ENCODE measurements at regions not wholly inside any gene's neighbourhood (a gene's known extent, or its start where the extent isn't known, plus 50 kb on each side); places are given as distances from the start of the nearest gene placed in this dataset.
A peak's percentile ranks its signal among the peaks of the same experiment; 100 is the strongest.

GRCh38 chr3:150183678-150184425 lies 213.2 kb upstream of the PFN2 start:
- Histone ChIP-seq H3K4me3 (peak overlapping the region in 1 of 2 donors; percentile 20), H3K27me3 (replicated peaks; ENCODE audit: insufficient read depth) (no peaks in the 10 kb centered on the region), H3K9me3 (no peaks in the 10 kb centered on the region), H3K4me1 (replicated peaks) (no peaks in the 10 kb centered on the region), H3K36me3 (no peaks in the 10 kb centered on the region), H3K27ac (peak overlapping the region in 1 of 2 donors; percentile 18)
- peak in 3 of 4 experiments; percentile 59 to 68 (median 64) for TF ChIP-seq CTCF (IDR thresholded peaks at IDR 0.05)
- peak; percentile 60 for TF ChIP-seq POLR2AphosphoS5 (IDR thresholded peaks at IDR 0.05)
- no peak for TF ChIP-seq POLR2A (IDR thresholded peaks at IDR 0.05)
- DNase-seq (ENCODE audit: low spot score) = peak; percentile 60
- intact Hi-C loops (cut with DNase I) = loop anchor here (1.0 to 10.0 kb wide), 2 partner anchors 217 to 299 kb away; no protein-coding TSS in a partner anchor
- 4% methylated on average over 22 of the region's 22 CpGs for WGBS

GRCh38 chr3:150180334-150180733 lies 209.6 kb upstream of the PFN2 start:
- H3K4me1 ChIP-seq (replicated peaks) = no peaks in the 10 kb centered on the region
- no peaks in the 10 kb centered on the region for H3K9me3 ChIP-seq
- H3K27me3 ChIP-seq (replicated peaks; ENCODE audit: insufficient read depth) = no peaks in the 10 kb centered on the region
- no peak for DNase-seq (ENCODE audit: low spot score)
- intact Hi-C loops (cut with DNase I) = loop anchor here (10.0 kb wide), 1 partner anchor 296 kb away; no protein-coding TSS in a partner anchor
- no peak overlapping the region for H3K27ac ChIP-seq
- TF ChIP-seq POLR2A (IDR thresholded peaks at IDR 0.05) = no peak
- no peak for TF ChIP-seq POLR2AphosphoS5 (IDR thresholded peaks at IDR 0.05)
- TF ChIP-seq CTCF (IDR thresholded peaks at IDR 0.05) = no peak
- H3K36me3 ChIP-seq = no peaks in the 10 kb centered on the region
- no peak overlapping the region for H3K4me3 ChIP-seq
- whole genome bisulfite sequencing = 70% methylated on average over 1 of the region's 1 CpG

GRCh38 chr3:150179330-150179729 lies 208.6 kb upstream of the PFN2 start:
- intact Hi-C loops (cut with DNase I) = no loop called here
- Histone ChIP-seq H3K9me3 (no peaks in the 10 kb centered on the region), H3K4me1 (replicated peaks) (no peaks in the 10 kb centered on the region), H3K36me3 (no peaks in the 10 kb centered on the region), H3K27me3 (replicated peaks; ENCODE audit: insufficient read depth) (no peaks in the 10 kb centered on the region), H3K4me3 (no peak overlapping the region), H3K27ac (no peak overlapping the region)
- WGBS = 91% methylated on average over 1 of the region's 1 CpG
- TF ChIP-seq POLR2A (IDR thresholded peaks at IDR 0.05) = no peak
- no peak for TF ChIP-seq CTCF (IDR thresholded peaks at IDR 0.05)
- no peak for TF ChIP-seq POLR2AphosphoS5 (IDR thresholded peaks at IDR 0.05)
- no peak for DNase-seq (ENCODE audit: low spot score)

GRCh38 chr3:150177673-150178381 lies 207.1 kb upstream of the PFN2 start:
- 93% methylated on average over 4 of the region's 4 CpGs for WGBS
- Histone ChIP-seq H3K4me1 (replicated peaks) (no peaks in the 10 kb centered on the region), H3K27me3 (replicated peaks; ENCODE audit: insufficient read depth) (no peaks in the 10 kb centered on the region), H3K27ac (no peak overlapping the region), H3K9me3 (no peaks in the 10 kb centered on the region), H3K36me3 (no peaks in the 10 kb centered on the region), H3K4me3 (no peak overlapping the region)
- TF ChIP-seq CTCF (IDR thresholded peaks at IDR 0.05) = no peak
- no peak for TF ChIP-seq POLR2AphosphoS5 (IDR thresholded peaks at IDR 0.05)
- TF ChIP-seq POLR2A (IDR thresholded peaks at IDR 0.05) = no peak
- intact Hi-C loops (cut with DNase I) = no loop called here
- no peak for DNase-seq (ENCODE audit: low spot score)
